ENCODE measurements at regions not wholly inside any gene's neighbourhood (a gene's known extent, or its start where the extent isn't known, plus 50 kb on each side); places are given as distances from the start of the nearest gene placed in this dataset.

DNA sequence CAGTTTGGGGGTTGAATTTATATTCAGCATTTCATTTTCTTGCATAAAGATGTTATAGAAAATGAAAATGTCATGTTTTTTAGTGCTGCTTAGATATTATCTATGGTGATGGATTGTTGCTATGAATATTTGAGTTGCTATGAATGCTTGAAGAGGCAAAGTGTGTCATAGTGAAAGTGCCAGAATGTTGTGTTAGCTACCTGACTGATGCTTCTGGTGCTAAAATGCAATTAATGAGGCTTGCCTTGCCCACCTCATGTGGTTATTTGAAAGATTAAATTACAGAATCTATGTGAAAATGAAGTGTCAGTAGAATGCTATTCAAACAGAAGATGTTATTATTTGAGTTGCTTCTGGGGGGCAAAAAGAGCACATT is 62.7 kb upstream of the MYCBP2 start:
- Histone ChIP-seq H3K27me3 (ENCODE audit: insufficient read depth) (no peaks in the 10 kb centered on the region), H3K4me2 (no peak overlapping the region), H4K20me1 (ENCODE audit: insufficient read depth) (no peaks in the 10 kb centered on the region), H3K4me3 (ENCODE audit: low read depth in 2 of 2, low read length in 1 of 2) (no peak overlapping the region), H3K9ac (no peak overlapping the region), H3K79me2 (ENCODE audit: insufficient read depth) (no peaks in the 10 kb centered on the region), H3K9me3 (no peaks in the 10 kb centered on the region), H3K9me2 (no peaks in the 10 kb centered on the region), H3K27ac (ENCODE audit: low read depth in 2 of 2, low read length in 1 of 2) (no peak overlapping the region), H2AFZ (ENCODE audit: low read depth) (no peak overlapping the region), H3F3A (replicated peaks; ENCODE audit: insufficient read depth) (no peaks in the 10 kb centered on the region), H3K36me3 (replicated peaks in 1 of 2; ENCODE audit: control insufficient read depth in 1 of 2, insufficient read depth in 2 of 2, low read length in 1 of 2) (no peaks in the 10 kb centered on the region), H3K4me1 (ENCODE audit: control insufficient read depth in 1 of 2, insufficient read depth in 2 of 2, low read depth in 1 of 2, low read length in 1 of 2) (no peaks in the 10 kb centered on the region; a peak in 1 of 4 replicates)
- CTCF ChIA-PET: interaction anchor here (0.6 to 1.8 kb wide), 3 partner anchors 13 to 89 kb away, joined by 3 to 6 read pairs (median 3); no protein-coding TSS in a partner anchor
- POLR2A ChIA-PET: no interaction called here
- no peak for TF ChIP-seq GATA2 (CRISPR knock-in tag; IDR thresholded peaks at IDR 0.05)
- TF ChIP-seq, protein P1, sequence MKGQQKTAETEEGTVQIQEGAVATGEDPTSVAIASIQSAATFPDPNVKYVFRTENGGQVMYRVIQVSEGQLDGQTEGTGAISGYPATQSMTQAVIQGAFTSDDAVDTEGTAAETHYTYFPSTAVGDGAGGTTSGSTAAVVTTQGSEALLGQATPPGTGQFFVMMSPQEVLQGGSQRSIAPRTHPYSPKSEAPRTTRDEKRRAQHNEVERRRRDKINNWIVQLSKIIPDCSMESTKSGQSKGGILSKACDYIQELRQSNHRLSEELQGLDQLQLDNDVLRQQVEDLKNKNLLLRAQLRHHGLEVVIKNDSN (IDR thresholded peaks at IDR 0.05; ENCODE audit: borderline replicate concordance, low read depth): no peak
- no peak for TF ChIP-seq RXRA (IDR thresholded peaks at IDR 0.05; ENCODE audit: borderline replicate concordance, low read depth)
- TF ChIP-seq RAD21 (IDR thresholded peaks at IDR 0.05; ENCODE audit: low read length): no peak
- TF ChIP-seq, protein P2, sequence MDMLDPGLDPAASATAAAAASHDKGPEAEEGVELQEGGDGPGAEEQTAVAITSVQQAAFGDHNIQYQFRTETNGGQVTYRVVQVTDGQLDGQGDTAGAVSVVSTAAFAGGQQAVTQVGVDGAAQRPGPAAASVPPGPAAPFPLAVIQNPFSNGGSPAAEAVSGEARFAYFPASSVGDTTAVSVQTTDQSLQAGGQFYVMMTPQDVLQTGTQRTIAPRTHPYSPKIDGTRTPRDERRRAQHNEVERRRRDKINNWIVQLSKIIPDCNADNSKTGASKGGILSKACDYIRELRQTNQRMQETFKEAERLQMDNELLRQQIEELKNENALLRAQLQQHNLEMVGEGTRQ (IDR thresholded peaks at IDR 0.05; ENCODE audit: borderline replicate concordance, low read depth, low read length): no peak
- TF ChIP-seq JUND (IDR thresholded peaks at IDR 0.05): no peak
- TF ChIP-seq, protein P3, sequence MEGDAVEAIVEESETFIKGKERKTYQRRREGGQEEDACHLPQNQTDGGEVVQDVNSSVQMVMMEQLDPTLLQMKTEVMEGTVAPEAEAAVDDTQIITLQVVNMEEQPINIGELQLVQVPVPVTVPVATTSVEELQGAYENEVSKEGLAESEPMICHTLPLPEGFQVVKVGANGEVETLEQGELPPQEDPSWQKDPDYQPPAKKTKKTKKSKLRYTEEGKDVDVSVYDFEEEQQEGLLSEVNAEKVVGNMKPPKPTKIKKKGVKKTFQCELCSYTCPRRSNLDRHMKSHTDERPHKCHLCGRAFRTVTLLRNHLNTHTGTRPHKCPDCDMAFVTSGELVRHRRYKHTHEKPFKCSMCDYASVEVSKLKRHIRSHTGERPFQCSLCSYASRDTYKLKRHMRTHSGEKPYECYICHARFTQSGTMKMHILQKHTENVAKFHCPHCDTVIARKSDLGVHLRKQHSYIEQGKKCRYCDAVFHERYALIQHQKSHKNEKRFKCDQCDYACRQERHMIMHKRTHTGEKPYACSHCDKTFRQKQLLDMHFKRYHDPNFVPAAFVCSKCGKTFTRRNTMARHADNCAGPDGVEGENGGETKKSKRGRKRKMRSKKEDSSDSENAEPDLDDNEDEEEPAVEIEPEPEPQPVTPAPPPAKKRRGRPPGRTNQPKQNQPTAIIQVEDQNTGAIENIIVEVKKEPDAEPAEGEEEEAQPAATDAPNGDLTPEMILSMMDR (IDR thresholded peaks at IDR 0.05): no peak
- TF ChIP-seq EP300 (IDR thresholded peaks at IDR 0.05; ENCODE audit: borderline replicate concordance in 1 of 2, low read depth in 1 of 2, low read length in 1 of 2): no peak
- TF ChIP-seq, protein P4, sequence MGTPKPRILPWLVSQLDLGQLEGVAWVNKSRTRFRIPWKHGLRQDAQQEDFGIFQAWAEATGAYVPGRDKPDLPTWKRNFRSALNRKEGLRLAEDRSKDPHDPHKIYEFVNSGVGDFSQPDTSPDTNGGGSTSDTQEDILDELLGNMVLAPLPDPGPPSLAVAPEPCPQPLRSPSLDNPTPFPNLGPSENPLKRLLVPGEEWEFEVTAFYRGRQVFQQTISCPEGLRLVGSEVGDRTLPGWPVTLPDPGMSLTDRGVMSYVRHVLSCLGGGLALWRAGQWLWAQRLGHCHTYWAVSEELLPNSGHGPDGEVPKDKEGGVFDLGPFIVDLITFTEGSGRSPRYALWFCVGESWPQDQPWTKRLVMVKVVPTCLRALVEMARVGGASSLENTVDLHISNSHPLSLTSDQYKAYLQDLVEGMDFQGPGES (IDR thresholded peaks at IDR 0.05; ENCODE audit: low read depth, low read length): no peak
- TF ChIP-seq NRF1 (IDR thresholded peaks at IDR 0.05; ENCODE audit: low read depth, low read length): no peak
- no peak for TF ChIP-seq TAF1 (IDR thresholded peaks at IDR 0.05; ENCODE audit: borderline replicate concordance, low read depth, low read length)
- no peak for TF ChIP-seq FOXJ3 (CRISPR knock-in tag; IDR thresholded peaks at IDR 0.05)
- no peak for DNase-seq
